ENCODE measurements at regions not wholly inside any gene's neighbourhood (a gene's known extent, or its start where the extent isn't known, plus 50 kb on each side); places are given as distances from the start of the nearest gene placed in this dataset.

DNA sequence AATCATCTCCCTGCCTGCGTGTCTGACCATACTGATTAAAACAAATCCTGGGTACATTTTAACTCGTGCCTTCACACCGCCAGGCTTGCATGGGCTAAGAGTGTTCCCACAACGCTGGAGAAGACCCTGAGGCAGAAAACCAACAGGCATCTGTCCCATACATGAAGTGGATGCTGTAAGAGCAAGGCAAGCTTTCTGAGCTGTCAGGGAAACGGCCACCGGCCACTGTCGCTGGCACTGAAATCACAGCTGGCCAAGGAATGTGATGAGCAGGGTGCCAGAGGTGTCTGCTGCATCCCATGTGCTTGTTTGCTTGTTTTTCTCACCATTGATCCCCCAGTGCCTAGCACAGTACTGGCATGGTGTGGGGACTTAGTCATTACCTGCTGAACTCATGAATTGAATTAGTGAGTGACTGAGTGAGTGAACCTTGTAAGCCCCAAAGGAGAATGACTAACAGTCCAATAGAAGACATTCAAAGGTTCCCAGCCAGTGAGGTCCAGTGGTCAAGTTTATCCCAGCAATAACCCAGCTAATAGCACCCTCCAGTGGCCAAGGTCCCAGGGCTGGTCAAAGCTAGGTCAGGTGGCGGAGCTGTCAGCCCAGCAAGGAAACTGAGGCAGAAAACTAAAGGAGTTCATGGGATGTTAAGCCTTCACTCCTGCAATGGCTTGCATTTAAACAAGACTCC, 92.7 kb upstream of the CDH5 start:
- TF ChIP-seq POLR2A (IDR thresholded peaks at IDR 0.05) (no peak), POLR2AphosphoS5 (IDR thresholded peaks at IDR 0.05) (no peak)
- TF ChIP-seq, protein P1, sequence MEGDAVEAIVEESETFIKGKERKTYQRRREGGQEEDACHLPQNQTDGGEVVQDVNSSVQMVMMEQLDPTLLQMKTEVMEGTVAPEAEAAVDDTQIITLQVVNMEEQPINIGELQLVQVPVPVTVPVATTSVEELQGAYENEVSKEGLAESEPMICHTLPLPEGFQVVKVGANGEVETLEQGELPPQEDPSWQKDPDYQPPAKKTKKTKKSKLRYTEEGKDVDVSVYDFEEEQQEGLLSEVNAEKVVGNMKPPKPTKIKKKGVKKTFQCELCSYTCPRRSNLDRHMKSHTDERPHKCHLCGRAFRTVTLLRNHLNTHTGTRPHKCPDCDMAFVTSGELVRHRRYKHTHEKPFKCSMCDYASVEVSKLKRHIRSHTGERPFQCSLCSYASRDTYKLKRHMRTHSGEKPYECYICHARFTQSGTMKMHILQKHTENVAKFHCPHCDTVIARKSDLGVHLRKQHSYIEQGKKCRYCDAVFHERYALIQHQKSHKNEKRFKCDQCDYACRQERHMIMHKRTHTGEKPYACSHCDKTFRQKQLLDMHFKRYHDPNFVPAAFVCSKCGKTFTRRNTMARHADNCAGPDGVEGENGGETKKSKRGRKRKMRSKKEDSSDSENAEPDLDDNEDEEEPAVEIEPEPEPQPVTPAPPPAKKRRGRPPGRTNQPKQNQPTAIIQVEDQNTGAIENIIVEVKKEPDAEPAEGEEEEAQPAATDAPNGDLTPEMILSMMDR (IDR thresholded peaks at IDR 0.05), result no peak

Data from breast epithelium (tissue), 3 donors.